ENCODE measurements at regions not wholly inside any gene's neighbourhood (a gene's known extent, or its start where the extent isn't known, plus 50 kb on each side); places are given as distances from the start of the nearest gene placed in this dataset.

GRCh38 chr15:53397041-53397616 lies 362.3 kb downstream of the WDR72 start:
- DNase-seq, result no peak

- no peak for DNase-seq
Measured at GRCh38 chr15:53395871-53396270, 363.6 kb downstream of the WDR72 start.

- no peak for DNase-seq
Measured at GRCh38 chr15:53390549-53390948, 368.9 kb downstream of the WDR72 start.

GRCh38 chr15:53389271-53390037 lies 370.0 kb downstream of the WDR72 start:
- no peak for DNase-seq

- no peak for DNase-seq
Measured at GRCh38 chr15:53384417-53384816, 375.0 kb downstream of the WDR72 start.

GRCh38 chr15:53378096-53378800 lies 381.2 kb downstream of the WDR72 start:
- DNase-seq, result no peak

GRCh38 chr15:53367740-53368139 lies 391.7 kb downstream of the WDR72 start:
- no peak for DNase-seq

GRCh38 chr15:53360881-53361280 lies 398.6 kb downstream of the WDR72 start:
- DNase-seq, result no peak

GRCh38 chr15:53359038-53359437 lies 400.4 kb downstream of the WDR72 start:
- DNase-seq, result no peak

- DNase-seq, result no peak
Measured at GRCh38 chr15:53354874-53355273, 404.6 kb downstream of the WDR72 start.

- DNase-seq, result no peak
Measured at GRCh38 chr15:53351373-53351772, 408.1 kb downstream of the WDR72 start.

GRCh38 chr15:53346583-53346982 lies 412.9 kb downstream of the WDR72 start:
- DNase-seq, result no peak

GRCh38 chr15:53331328-53332190 lies 427.9 kb downstream of the WDR72 start:
- no peak for DNase-seq

- no peak for DNase-seq
Measured at GRCh38 chr15:53328341-53328740, 431.1 kb downstream of the WDR72 start.

GRCh38 chr15:53324061-53324460 lies 435.4 kb downstream of the WDR72 start:
- no peak for DNase-seq

- DNase-seq, result no peak
Measured at GRCh38 chr15:53323191-53323590, 436.3 kb downstream of the WDR72 start.

GRCh38 chr15:53320816-53321215 lies 438.6 kb downstream of the WDR72 start:
- DNase-seq, result no peak

- DNase-seq, result no peak
Measured at GRCh38 chr15:53312707-53313106, 446.8 kb downstream of the WDR72 start.

GRCh38 chr15:53310709-53311108 lies 448.8 kb downstream of the WDR72 start:
- DNase-seq, result no peak

- no peak for DNase-seq
Measured at GRCh38 chr15:53307952-53308624, 451.4 kb downstream of the WDR72 start.

GRCh38 chr15:53305554-53305953 lies 453.9 kb downstream of the WDR72 start:
- DNase-seq, result no peak

GRCh38 chr15:53305101-53305500 lies 454.4 kb downstream of the WDR72 start:
- no peak for DNase-seq

GRCh38 chr15:53297828-53298227 lies 461.6 kb downstream of the WDR72 start:
- no peak for DNase-seq

Measured in 8988T (cell line).